ENCODE measurements at regions not wholly inside any gene's neighbourhood (a gene's known extent, or its start where the extent isn't known, plus 50 kb on each side); places are given as distances from the start of the nearest gene placed in this dataset.

- no peak for DNase-seq
Observed at GRCh38 chr13:27847669-27848068, 55.4 kb downstream of the GSX1 start.

DNA sequence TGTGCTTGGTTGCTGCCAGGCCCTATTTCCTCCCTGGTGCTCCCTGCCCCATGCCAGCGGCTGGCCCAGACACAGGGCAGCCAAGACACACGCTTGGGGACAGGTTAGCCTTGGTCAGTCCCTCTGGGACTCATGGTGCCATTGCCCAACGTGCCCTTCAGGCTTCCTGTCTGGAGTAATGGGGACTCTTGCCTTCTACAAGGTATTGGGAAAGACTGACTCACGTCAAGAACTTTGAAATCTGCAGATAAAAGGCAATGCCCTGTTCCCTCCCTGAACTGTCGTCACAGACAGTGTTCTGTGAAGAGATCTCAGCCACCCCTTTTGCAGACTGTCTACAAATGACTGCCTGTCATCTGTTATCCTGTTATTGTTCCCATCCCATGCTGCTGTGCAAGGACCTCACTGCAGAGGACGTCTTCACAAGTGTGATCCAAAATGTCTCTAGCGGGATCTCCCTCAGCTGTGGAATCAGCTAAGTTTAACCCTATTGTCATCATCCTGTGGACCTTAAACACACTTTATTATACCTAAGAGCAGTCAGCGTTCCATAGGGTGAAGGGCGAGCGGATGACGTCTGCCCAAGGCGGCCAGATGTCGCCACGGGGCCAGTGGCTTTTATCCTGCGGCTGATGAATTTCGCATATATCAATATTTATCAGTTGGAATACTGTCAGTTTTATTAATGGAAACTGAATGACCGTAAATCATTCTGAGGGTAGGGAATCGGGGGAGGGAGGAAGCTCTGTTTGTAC, 59.0 kb downstream of the GSX1 start:
- DNase-seq, result no peak

DNA sequence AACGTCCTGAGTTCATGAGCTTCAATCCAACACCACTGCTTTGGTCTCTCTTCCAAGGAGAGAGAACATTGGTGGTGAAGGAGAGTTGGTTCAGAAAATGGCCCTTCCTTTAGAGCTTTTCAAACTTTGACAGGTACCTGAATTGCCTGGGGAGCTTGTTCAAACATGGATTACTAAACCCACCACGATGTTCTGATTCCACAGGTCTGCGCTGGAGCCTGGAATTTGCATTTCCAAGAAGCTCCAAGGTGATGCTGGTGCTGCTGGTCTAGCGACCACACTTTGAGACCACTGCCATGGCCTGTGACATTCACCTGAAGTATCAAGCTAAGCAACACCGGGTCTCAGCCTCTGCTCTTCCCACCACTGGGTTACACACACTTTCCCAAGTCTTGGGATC, 60.2 kb downstream of the GSX1 start:
- no peak for DNase-seq

GRCh38 chr13:27853335-27853734, 61.1 kb downstream of the GSX1 start:
- DNase-seq, result no peak

GRCh38 chr13:27853861-27854260, 61.6 kb downstream of the GSX1 start:
- DNase-seq, result no peak

GRCh38 chr13:27854606-27855005, 62.3 kb downstream of the GSX1 start:
- no peak for DNase-seq

DNA sequence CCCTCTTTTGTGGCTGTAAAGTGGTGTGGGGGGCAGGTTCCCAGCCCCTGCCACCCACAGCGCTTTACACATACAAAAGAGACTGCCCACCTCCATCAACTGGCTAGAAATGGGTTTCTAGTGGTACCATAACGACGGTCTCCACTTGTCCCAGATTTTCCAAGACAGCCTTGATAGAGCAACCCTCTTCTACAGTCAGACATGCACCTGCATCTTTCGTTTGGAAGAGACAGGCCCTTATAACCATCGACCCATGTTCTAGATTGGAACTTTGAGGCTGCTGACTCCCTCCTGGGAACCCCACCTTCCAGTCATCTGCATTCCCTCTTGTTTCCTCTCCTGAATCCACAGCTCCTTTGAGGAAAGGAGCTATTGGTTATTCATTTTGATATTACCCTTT, 63.1 kb downstream of the GSX1 start:
- DNase-seq, result no peak

GRCh38 chr13:27857282-27857681, 62.5 kb upstream of the PDX1 start:
- no peak for DNase-seq

GRCh38 chr13:27858046-27858445, 61.8 kb upstream of the PDX1 start:
- no peak for DNase-seq

- DNase-seq, result no peak
Observed at GRCh38 chr13:27860743-27861142, 59.1 kb upstream of the PDX1 start.

- no peak for DNase-seq
Observed at GRCh38 chr13:27861165-27861564, 58.6 kb upstream of the PDX1 start.

GRCh38 chr13:27868641-27869435, 51.0 kb upstream of the PDX1 start:
- DNase-seq, result peak; percentile 49

DNA sequence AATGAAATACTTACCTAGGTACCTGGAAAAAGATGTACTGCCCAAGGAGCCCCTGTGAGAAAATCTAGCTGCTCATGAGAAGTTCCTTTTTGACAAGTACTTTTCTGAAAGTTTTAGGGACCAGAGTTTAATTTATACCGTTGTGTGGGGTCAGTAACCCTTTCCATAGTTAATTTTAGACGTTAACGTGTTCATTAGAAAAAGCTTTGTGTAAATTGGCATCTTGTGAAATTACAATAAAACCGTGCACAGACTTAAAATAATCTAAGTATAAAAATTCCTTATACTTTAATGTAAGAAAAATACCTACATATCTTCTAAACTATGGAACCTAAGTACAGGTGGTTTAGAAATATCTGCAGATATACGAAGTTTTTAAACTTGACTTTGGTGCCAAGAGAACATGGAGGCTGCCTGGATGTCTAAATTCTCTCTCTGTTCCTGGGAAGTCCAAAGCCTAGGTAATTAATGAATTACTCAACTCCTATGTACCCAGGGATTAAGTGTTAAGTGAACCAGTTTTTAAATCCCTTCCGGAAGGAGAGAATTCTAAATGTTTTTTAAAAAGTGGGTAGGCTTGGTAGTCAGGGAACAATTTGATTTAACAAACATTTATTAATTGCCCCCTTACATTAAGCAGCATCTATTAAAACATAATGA, 50.2 kb upstream of the PDX1 start:
- DNase-seq, result no peak

Measured in hematopoietic multipotent progenitor cell treated with erythropoietin and hydrocortisone succinate and interleukin-3 and kit ligand, for 6 days (in vitro differentiated cells).